GM23248 (cell line): ENCODE measurements at regions not wholly inside any gene's neighbourhood (a gene's known extent, or its start where the extent isn't known, plus 50 kb on each side); places are given as distances from the start of the nearest gene placed in this dataset.

Experiments
- DNase-seq: peaks from one replicate; pipeline ENCODE4 v3.0.0-alpha.2; 2015
- H2AFZ ChIP-seq: fragments of 200-600 bp; sonication (generic); 2 replicates; pipeline ENCODE4 v1.6.1; 2016; ENCODE audit warnings: antibody characterized with exemption
- H3F3A ChIP-seq: fragments of 200-600 bp; sonication (generic); 2 replicates; pipeline ENCODE4 v1.6.1; 2016; ENCODE audit warnings: mild to moderate bottlenecking, antibody characterized with exemption, mixed run types; ENCODE audit not compliant: insufficient read depth
- H3K27ac ChIP-seq: fragments of 200-600 bp; sonication (generic); 2 replicates; pipeline ENCODE4 v1.5.1; 2016; ENCODE audit warnings: mild to moderate bottlenecking
- H3K27me3 ChIP-seq: fragments of 200-600 bp; sonication (generic); replicated peaks from 2 replicates; pipeline ENCODE4 v1.6.1; 2016; ENCODE audit warnings: mild to moderate bottlenecking; ENCODE audit not compliant: insufficient read depth
- H3K36me3 ChIP-seq: fragments of 200-600 bp; sonication (generic); 2 replicates; pipeline ENCODE4 v1.6.1; 2016; ENCODE audit warnings: low read depth, mild to moderate bottlenecking
- H3K4me1 ChIP-seq: fragments of 200-600 bp; sonication (generic); 2 replicates; pipeline ENCODE4 v1.6.1; 2016; ENCODE audit warnings: mild to moderate bottlenecking; ENCODE audit not compliant: insufficient read depth
- H3K4me2 ChIP-seq: fragments of 200-600 bp; sonication (generic); one replicate; pipeline ENCODE4 v1.6.1; 2016; ENCODE audit warnings: mild to moderate bottlenecking; ENCODE audit not compliant: unreplicated experiment
- H3K4me3 ChIP-seq: fragments of 200-600 bp; sonication (generic); 2 replicates; pipeline ENCODE4 v1.5.1; 2016; ENCODE audit warnings: mild to moderate bottlenecking
- H3K79me2 ChIP-seq: fragments of 200-600 bp; sonication (generic); 2 replicates; pipeline ENCODE4 v1.6.1; 2016; ENCODE audit warnings: mild to moderate bottlenecking; ENCODE audit not compliant: insufficient read depth
- H3K9ac ChIP-seq: fragments of 200-600 bp; sonication (generic); 2 replicates; pipeline ENCODE4 v1.6.1; 2016; ENCODE audit warnings: mild to moderate bottlenecking
- H3K9me2 ChIP-seq: fragments of 200-600 bp; sonication (generic); 2 replicates; pipeline ENCODE4 v1.6.1; 2016; ENCODE audit warnings: mixed run types, mild to moderate bottlenecking, moderate library complexity; ENCODE audit not compliant: insufficient read depth
- H3K9me3 ChIP-seq: fragments of 200-600 bp; sonication (generic); one replicate; pipeline ENCODE4 v1.6.1; 2017; ENCODE audit warnings: low read depth
- H4K20me1 ChIP-seq: fragments of 200-600 bp; sonication (generic); 2 replicates; pipeline ENCODE4 v1.6.0; 2016; ENCODE audit not compliant: insufficient read depth
- EZH2 ChIP-seq: fragments of 200-600 bp; sonication (generic); IDR thresholded peaks from 2 replicates; pipeline ENCODE4 v1.6.1; 2018; ENCODE audit warnings: antibody characterized with exemption, mild to moderate bottlenecking; ENCODE audit not compliant: insufficient read depth, poor library complexity, severe bottlenecking
- EZH2phosphoT487 ChIP-seq: fragments of 200-600 bp; sonication (generic); IDR thresholded peaks from 2 replicates; pipeline ENCODE4 v1.6.1; 2018; ENCODE audit warnings: antibody characterized with exemption, moderate library complexity, mild to moderate bottlenecking, low read depth; ENCODE audit not compliant: insufficient read depth
- WGBS, 2 experiments: methylation state at CpG; one replicate each; pipeline ENCODE4 v1.1.6; 2015 to 2017; ENCODE audit warnings: low lambda C conversion rate in 2 of 2, low coverage in 1 of 2; ENCODE audit errors: missing lambda C conversion rate in 2 of 2; 5-methylcytosine and 5-hydroxymethylcytosine counted together
- in situ Hi-C: fragments of 300-500 bp; cut with MboI; formaldehyde crosslinking; loops from 2 replicates; pipeline ENCODE4 v1.15.0; 2020

- no peak for TF ChIP-seq EZH2
- no peak for TF ChIP-seq EZH2phosphoT487
- no peak for DNase-seq
- H3K27ac ChIP-seq, result no peak overlapping the region
Measured at GRCh38 chr5:175589714-175590113, 68.2 kb upstream of the HRH2 start.

GRCh38 chr5:175590471-175590881, 67.4 kb upstream of the HRH2 start:
- WGBS, 2 experiments, result 17 to 20% methylated on average over 3 of the region's 3 CpGs

More at GRCh38 chr5:175589714-175590113, 68.2 kb upstream of the HRH2 start:
- H2AFZ ChIP-seq, result no peak overlapping the region
- H3K79me2 ChIP-seq, result no peaks in the 10 kb centered on the region
- no peaks in the 10 kb centered on the region for H3K9me3 ChIP-seq
- no peaks in the 10 kb centered on the region for H3F3A ChIP-seq
- H3K4me1 ChIP-seq, result no peaks in the 10 kb centered on the region
- H3K27me3 ChIP-seq, result no peaks in the 10 kb centered on the region
- H3K36me3 ChIP-seq, result no peaks in the 10 kb centered on the region
- H3K9me2 ChIP-seq, result no peaks in the 10 kb centered on the region
- 44 to 53% methylated on average over 6 of the region's 6 CpGs for WGBS, 2 experiments
- no peak overlapping the region for H3K9ac ChIP-seq
- in situ Hi-C loops, result no loop called here
- H4K20me1 ChIP-seq, result no peaks in the 10 kb centered on the region
- H3K4me2 ChIP-seq, result no peak overlapping the region
- no peak overlapping the region for H3K4me3 ChIP-seq

GRCh38 chr5:175591293-175591692, 66.6 kb upstream of the HRH2 start:
- no peaks in the 10 kb centered on the region for H3K4me1 ChIP-seq
- no peak for DNase-seq
- H3K4me3 ChIP-seq, result no peak overlapping the region
- no peaks in the 10 kb centered on the region for H4K20me1 ChIP-seq
- H2AFZ ChIP-seq, result no peak overlapping the region
- H3K9ac ChIP-seq, result no peak overlapping the region
- WGBS, 2 experiments, result 13 to 18% methylated on average over 4 of the region's 4 CpGs
- H3K27ac ChIP-seq, result no peak overlapping the region
- no peaks in the 10 kb centered on the region for H3K79me2 ChIP-seq
- H3F3A ChIP-seq, result no peaks in the 10 kb centered on the region
- in situ Hi-C loops, result no loop called here
- no peaks in the 10 kb centered on the region for H3K9me2 ChIP-seq
- H3K9me3 ChIP-seq, result no peaks in the 10 kb centered on the region
- TF ChIP-seq EZH2phosphoT487, result no peak
- TF ChIP-seq EZH2, result no peak
- no peaks in the 10 kb centered on the region for H3K36me3 ChIP-seq
- H3K27me3 ChIP-seq, result no peaks in the 10 kb centered on the region
- H3K4me2 ChIP-seq, result no peak overlapping the region

More at GRCh38 chr5:175590471-175590881, 67.4 kb upstream of the HRH2 start:
- Histone ChIP-seq H3K4me1 (no peaks in the 10 kb centered on the region), H3K4me3 (no peak overlapping the region), H3F3A (no peaks in the 10 kb centered on the region), H3K27me3 (no peaks in the 10 kb centered on the region), H3K79me2 (no peaks in the 10 kb centered on the region), H2AFZ (no peak overlapping the region), H3K9me3 (no peaks in the 10 kb centered on the region), H3K27ac (no peak overlapping the region), H3K4me2 (no peak overlapping the region), H3K36me3 (no peaks in the 10 kb centered on the region), H4K20me1 (no peaks in the 10 kb centered on the region), H3K9ac (no peak overlapping the region), H3K9me2 (no peaks in the 10 kb centered on the region)
- peak; percentile 51 for DNase-seq
- no peak for TF ChIP-seq EZH2phosphoT487
- TF ChIP-seq EZH2, result no peak
- in situ Hi-C loops, result no loop called here

- no peak for TF ChIP-seq EZH2
- TF ChIP-seq EZH2phosphoT487, result no peak
- no peak overlapping the region for H3K4me3 ChIP-seq
- no peak for DNase-seq
Measured at GRCh38 chr5:175593794-175594193, 64.1 kb upstream of the HRH2 start.

GRCh38 chr5:175595905-175596304, 62.0 kb upstream of the HRH2 start:
- H3K27ac ChIP-seq, result no peak overlapping the region
- DNase-seq, result no peak
- no peaks in the 10 kb centered on the region for H3F3A ChIP-seq
- H3K36me3 ChIP-seq, result no peaks in the 10 kb centered on the region
- no peaks in the 10 kb centered on the region for H3K9me2 ChIP-seq
- in situ Hi-C loops, result no loop called here
- no peaks in the 10 kb centered on the region for H4K20me1 ChIP-seq
- H3K9me3 ChIP-seq, result no peaks in the 10 kb centered on the region
- H3K27me3 ChIP-seq, result no peaks in the 10 kb centered on the region
- H3K4me1 ChIP-seq, result no peaks in the 10 kb centered on the region
- no peaks in the 10 kb centered on the region for H3K79me2 ChIP-seq
- no peak overlapping the region for H3K4me2 ChIP-seq
- no peak overlapping the region for H3K9ac ChIP-seq
- WGBS, 2 experiments, result 33 to 34% methylated on average over 7 of the region's 7 CpGs
- TF ChIP-seq EZH2phosphoT487, result no peak
- no peak overlapping the region for H3K4me3 ChIP-seq
- no peak overlapping the region for H2AFZ ChIP-seq

More at GRCh38 chr5:175593794-175594193, 64.1 kb upstream of the HRH2 start:
- in situ Hi-C loops, result no loop called here
- no peaks in the 10 kb centered on the region for H3K9me2 ChIP-seq
- no peaks in the 10 kb centered on the region for H3K9me3 ChIP-seq
- H3K4me1 ChIP-seq, result no peaks in the 10 kb centered on the region
- no peaks in the 10 kb centered on the region for H4K20me1 ChIP-seq
- H3K4me2 ChIP-seq, result no peak overlapping the region
- no peak overlapping the region for H3K9ac ChIP-seq
- H3K27me3 ChIP-seq, result no peaks in the 10 kb centered on the region
- no peak overlapping the region for H3K27ac ChIP-seq
- no peak overlapping the region for H2AFZ ChIP-seq
- no peaks in the 10 kb centered on the region for H3K79me2 ChIP-seq
- no peaks in the 10 kb centered on the region for H3K36me3 ChIP-seq
- H3F3A ChIP-seq, result no peaks in the 10 kb centered on the region
